NCI-H2227 (cell line): ENCODE measurements at regions not wholly inside any gene's neighbourhood (a gene's known extent, or its start where the extent isn't known, plus 50 kb on each side); places are given as distances from the start of the nearest gene placed in this dataset.
"Not testable (repeated sequence)": the region's sequence is repeated elsewhere in the genome, so short reads cannot be mapped to it uniquely, and the experiment has no call there.

ENCODE experiments used
- DNase-seq: peaks from one replicate; lab custom pipeline; 2025; ENCODE audit not compliant: unreplicated experiment; lab: John Stamatoyannopoulos, UW

DNA sequence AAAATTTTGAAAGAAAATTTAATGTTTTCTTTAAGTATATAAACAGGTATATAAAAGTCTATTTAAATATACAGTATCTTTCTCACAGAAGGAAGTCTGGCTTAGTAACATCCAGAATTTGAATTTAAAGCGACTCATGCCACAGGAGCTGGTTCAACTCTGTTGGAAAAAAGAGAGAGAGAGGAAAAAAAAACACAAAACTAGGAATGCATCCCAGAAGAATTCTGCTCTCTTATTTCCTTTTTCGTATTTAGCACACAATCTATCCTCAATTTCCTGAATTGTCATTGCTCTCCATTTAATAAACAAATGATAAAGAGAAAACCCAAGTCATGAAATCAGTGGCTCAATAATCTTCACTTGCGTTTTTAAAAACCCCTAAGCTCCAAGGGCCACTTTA is 107.5 kb upstream of the SCAF8 start:
- DNase-seq: no peak

DNA sequence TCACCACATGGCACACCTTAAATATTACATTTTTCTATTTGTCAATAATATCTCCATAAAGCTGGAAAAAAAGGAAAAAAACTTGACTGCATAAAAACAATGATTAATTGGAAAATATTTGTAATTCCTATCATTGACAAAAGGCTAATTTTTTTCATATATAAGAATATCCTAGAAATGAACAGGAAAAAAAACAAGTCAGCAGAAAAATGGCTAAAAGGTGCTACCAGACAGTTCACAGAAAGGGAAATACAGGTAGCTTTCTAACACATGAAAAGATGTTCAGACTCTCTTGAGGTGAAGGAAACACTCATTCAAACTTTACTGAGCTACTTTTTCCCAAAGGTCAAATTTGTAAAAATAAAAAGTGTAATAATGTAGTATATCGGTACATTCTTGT is 104.1 kb upstream of the SCAF8 start:
- no peak for DNase-seq

DNA sequence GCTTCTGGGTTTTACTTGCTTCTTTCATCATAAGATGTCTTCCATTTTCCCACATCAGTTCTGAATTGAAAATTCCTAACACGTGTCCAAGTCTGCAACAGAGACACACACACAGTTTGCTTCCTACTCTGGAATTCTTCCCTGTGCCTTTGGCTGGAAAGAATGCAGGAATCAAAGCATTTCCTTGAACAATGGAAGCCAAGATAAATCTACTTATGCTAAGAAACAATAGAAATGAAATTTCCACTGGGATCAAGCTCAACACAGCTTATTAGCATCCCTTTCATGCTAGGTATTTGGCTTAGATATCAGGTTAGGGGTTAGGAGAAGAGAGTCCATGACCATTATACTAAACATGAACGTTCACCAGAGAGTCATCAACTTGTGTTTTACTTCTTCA is 101.1 kb upstream of the SCAF8 start:
- DNase-seq: no peak

DNA sequence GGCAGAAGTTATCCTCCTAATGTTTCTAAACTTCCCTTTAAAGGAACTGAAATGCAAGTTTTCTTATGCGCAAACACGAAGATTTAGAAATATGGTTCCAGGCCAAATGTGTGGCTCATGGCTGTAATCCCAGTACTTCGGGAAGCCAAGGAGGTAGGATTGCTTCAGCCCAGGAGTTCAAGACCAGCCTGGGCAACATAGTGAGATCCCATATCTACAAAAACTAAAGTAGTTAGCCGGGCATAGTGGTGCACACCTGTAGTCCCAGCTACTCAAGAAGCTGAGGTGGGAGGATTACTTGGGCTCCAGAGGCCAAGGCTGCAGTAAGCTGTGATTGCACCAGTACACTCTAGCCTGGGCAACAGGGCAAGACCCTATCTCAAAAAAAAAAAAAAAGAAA is 95.8 kb upstream of the SCAF8 start:
- no peak for DNase-seq

DNA sequence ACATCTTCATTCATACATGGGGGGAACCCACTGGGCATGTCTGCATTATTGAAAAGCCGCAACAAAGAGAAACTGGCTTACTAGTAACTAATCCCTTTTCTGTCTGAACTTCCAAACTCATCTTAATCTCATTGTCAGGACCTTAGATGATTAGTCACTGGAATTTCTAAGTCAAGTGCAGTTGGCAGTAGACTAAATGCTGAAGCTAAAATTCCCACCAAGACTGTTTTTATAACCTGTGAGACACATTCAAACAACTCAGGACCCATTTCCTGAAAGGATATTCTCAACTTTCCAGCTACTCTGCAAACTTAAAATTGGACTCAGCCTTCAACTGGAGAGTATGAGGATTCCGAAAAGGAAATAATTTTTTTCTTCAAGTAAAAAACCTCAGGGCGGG is 94.8 kb upstream of the SCAF8 start:
- no peak for DNase-seq

DNA sequence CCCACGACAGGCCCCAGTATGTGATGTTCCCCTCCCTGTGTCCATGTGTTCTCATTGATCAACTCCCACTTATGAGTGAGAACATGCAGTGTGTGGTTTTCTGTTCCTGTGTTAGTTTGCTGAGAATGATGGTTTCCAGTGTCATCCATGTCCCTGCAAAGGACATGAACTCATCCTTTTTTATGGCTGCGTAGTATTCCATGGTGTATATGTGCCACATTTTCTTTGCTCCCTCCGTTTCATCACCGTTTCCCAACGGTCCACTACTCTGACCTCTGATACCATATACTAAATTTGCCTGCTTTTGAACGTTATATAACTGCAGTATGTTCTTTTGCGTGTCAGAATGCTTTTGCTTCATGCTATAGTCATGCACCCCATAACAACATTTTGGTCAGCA is 94.0 kb upstream of the SCAF8 start:
- DNase-seq: not testable (repeated sequence)

DNA sequence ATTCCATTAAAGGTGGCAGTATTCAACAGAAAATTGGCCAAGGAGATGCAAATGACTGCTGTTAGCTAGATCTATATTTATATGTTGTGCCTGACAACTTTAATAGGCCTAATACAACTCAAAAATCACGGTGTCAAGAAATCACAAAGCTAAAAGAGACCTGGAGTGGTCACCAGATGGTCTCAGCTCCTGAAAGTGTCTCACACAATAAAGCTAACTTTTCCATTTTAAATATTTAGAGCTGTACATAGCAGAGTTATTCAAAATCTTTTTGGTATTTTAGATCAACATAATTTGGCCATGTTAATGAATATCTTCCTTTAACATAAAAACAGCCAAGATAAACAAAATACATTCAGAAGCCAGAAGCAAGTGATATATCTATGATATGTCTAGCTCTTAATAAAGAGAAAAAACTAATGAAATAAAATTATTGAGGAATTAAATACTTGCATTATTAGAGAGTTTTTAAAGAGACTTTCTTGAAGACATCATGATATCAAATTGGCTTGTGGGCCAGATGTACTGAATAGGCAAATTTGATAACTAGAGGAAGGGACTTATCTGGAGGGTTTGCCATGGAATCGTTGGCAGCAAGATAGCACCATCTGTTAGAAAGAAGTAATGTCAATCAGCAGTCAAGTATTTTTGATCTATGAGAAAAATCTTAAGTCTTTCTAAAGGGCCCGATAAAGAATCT is 84.9 kb upstream of the SCAF8 start:
- DNase-seq: no peak

DNA sequence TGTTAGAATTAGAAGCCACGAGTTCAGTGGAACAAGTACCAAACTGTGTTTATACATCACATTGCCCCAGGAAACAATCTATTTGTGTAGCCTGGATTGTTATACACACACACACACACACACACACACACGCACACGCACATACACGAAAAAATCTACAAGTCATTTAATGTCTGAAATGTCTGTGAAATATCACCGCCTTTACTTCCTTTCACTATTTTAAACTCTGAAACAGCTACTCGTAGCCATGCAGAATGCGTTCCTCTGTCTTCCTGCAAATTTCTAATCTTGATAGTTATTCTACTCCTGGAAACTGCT is 84.4 kb upstream of the SCAF8 start:
- no peak for DNase-seq

DNA sequence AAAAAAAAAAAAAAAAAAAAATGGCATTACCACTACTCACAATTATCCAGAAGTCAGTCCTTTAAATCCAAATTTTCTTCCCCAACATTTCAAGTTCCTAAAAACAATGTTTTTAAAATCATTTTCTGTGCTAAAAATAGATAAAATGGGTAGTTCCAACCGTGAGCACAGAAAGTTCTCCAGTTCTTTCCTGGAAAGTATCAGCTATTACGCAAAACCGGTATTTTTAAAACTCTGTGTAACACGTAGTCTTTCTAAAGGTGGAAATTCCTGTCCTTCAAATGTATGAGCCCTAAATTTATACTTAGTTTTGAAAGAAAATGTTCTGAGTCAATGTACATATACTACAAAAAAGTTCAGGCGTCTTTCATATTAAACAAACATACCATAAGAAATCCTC is 83.5 kb upstream of the SCAF8 start:
- no peak for DNase-seq

DNA sequence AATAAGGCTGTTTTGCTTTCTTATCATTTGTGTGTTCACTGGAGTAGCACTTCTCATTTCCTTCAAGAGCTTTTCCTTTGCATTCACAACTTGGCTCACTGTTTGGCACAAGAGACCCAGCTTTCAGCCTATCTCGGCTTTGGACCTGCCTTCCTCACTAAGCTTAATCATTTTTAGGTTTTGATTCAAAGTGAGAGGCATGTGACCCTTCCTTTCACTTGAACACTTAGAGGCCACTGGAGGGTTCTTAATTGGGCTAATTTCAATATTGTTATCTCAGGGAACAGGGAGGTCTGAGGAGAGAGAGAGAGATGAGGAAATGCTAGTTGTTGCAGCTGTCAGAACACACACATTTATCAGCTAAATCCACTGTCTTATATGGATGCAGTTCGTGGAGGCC is 82.9 kb upstream of the SCAF8 start:
- no peak for DNase-seq

DNA sequence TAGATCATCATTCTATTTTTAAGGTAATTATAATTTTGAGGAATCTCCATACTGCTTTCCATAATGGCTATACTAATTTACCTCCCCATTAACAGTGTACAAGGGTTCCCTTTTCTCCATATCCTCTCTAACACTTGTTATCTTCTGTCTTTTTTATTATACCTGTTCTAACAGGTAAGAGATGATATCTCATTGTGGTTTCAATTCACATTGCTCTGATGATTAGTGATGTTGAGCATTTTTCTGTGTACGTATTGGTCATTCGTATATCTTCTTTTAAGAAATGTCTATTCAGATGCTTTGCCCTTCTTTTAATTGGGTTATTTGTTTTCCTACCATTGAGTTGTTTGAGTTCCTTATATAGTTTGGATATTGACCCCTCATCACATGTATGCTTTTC is 81.6 kb upstream of the SCAF8 start:
- DNase-seq: no peak

DNA sequence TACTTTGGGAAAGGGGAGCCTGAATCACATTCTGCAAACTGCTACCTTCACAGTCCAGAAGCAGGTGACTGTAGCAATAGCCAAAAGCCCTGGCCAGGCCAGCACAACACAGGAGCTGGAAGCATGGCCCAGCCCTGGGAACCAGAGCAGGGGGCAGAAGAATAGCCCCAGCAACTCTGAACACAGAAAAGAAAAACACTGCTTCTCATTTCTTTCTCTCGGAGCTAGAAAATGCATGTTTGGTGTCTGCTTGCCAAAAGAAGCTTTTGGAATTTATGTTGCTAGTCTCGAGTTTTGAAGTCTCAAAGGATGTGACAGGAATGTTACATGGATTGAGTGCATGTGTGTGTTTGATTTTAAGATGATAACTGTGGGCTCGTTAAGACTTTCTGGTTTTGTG is 79.8 kb upstream of the SCAF8 start:
- no peak for DNase-seq

DNA sequence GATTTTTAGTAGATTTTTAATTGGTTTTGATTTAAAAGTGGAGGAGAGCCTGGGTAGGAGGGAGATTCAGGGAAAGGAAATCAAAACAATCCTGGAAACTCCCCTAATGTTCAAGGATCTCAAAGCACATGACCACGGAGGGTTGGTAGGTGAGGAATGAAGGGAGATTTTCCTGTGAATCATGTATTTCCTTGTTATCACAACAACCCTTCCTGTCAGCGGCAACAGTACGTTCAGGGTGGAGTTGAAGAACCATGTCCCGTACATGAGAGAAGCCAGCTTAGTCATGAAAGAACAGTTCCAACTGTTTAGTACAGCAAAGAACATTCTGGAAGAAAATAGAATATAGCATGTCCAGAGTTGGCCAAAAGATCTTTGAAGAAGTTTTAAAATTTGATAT is 79.4 kb upstream of the SCAF8 start:
- DNase-seq: no peak

DNA sequence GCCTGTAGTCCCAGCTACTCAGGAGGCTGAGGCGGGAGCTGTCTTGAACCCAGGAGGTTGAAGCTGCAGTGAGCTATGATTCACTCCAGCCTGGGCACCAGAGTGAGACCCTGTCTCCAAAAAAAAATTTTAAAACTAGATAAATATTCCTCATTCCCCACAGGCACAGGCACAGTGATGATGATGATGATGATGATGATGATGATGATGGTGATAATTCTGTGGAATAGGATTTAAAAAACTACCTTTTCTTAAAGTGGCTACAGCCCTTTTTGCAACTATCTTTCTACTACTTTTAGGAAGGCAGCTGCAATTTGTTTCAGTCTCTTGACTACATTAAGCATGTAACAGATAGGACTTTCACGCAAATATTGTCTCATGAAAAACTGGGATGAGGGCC is 76.6 kb upstream of the SCAF8 start:
- DNase-seq: no peak

DNA sequence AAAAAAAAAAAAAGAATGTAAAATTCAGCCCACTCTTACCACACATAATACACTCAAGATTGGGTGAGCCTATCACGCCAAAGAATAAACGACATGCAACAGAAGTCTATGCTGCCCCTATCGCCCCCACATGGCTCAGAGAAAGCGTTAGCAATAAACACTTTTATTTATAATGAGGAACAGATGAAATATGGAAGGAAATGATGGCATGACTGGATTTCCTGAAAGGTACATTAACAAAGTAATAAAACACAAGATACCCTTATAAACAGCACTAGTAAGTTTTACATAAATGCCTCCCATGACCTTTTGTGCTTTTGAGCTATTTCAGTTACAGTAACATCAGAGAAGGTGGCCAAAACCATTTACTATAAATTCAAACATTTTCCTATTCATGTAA is 71.4 kb upstream of the SCAF8 start:
- DNase-seq: no peak

DNA sequence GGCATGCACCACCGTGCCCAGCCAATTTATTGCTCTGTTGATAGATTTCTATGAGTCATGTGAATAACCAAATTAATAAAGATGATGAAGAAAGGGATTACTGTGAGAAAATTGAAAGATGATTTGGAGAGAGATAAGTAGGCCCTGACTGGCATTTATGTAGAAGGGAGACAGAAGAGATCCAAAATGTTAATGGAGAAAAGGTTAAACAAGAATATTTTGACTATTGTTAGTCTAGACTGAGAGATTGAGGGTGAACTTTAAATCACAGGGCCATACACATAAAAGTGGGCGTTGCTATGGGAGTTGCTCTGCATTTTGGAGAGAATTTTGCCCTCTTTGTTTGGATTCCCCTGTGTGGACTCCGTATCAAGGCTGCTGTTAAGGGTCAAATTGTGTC is 68.9 kb upstream of the SCAF8 start:
- no peak for DNase-seq

DNA sequence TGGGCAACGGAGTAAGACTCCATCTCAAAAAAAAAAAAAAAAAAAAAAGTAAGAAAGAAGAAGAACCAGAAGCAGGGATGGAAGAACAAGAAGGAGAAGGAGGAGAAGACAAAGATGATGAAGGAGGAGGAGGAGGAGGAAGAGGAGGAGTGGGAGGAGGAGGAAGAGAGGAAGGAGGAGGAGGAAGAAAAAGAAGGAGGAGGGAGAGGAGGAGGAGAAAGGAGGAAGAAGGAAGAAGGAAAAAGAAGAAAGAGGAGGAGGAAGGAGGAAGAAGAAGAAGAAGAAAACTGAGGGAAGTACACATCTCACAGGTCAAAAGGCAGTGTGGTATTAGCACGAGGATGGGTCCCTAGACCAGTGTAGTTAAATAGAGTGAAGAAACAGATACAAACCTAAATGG is 65.1 kb upstream of the SCAF8 start:
- no peak for DNase-seq

DNA sequence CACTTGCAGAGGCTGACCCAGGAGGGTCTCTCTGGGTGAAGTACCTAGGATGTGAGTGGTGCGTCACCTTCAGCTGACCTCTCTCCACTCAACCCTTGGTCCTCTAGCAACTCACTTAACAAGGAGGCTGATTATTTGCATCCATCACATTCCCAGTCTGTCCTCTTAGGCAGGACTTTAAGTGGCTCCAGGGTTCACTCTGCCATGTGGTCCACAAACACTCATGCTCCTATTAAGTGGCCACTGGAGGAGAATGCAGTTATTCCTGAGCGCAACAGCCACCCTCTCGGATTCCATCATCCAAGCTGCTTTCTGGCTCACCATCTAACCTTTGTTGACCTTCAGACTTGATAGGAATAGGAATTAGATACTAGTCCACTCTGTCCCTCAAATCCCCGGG is 61.1 kb upstream of the SCAF8 start:
- no peak for DNase-seq

DNA sequence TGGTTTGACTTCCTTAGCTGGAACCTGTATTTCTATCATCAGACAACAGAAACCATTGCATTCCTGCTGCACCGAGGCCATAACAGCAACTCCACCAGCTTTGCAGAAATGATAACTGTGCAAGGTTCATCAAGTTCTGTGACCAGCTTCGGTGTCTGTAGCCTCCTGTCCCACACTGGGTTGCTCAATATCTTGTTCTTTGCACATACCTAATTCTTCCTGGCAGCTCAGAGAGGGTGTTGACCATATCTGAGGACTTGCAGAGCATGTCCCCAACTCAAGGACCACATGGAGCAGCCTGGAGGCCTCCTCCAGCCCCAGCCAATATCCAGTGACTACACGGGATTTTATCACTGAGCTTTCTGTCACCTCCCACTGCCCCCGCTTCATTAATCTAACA is 59.3 kb upstream of the SCAF8 start:
- no peak for DNase-seq

DNA sequence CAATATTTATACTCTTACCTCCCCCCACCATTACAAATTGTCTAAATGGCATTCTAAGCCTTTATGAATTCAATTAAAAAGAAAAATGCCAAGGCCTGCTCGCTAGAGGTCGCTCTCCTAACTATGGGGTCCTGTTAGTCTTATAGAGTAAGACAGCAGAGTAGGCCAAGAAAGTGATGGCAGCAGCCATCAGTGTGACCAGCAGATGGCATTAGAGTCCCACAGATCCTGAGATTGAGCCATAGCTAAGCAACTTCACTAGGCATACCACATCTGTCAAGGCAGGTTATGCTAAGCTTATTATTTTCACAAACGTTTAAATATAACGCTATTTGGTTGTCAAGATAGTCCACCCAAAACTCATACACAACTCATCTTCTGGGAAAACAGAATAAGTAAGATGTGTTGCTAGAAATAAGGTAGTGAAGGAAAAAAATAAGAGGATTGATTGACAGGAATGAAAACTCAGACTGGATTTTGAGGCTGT is 57.6 kb upstream of the SCAF8 start:
- DNase-seq: peak; percentile 91

DNA sequence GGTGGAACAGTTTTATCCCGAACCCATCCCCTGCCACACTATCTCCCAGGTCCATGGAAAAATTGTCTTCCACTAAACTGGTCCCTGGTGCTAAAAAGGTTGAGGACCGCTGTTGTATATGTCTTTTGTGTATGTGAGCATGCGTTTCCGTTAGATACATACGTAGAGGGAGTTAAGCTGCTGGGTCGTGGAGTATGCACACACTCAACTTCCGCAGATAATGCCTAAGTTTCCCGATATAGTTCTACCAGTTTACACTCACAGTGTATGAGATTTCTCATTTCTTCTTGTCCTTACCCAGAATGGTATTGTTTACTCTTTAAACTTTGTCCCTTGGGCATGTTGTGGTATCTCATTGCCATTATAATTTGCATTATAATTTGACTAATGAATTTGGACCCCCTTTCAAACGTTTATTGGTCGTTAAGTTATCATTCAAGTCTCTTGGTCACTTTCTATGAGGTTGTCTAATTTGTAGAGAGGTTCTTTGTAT is 50.5 kb upstream of the SCAF8 start:
- no peak for DNase-seq
